ENCODE measurements at regions not wholly inside any gene's neighbourhood (a gene's known extent, or its start where the extent isn't known, plus 50 kb on each side); places are given as distances from the start of the nearest gene placed in this dataset.

- DNase-seq: no peak
- ChIA-PET POLR2A (no interaction called here), CTCF (no interaction called here)
- no peak overlapping the region for H3K4me3 Mint-ChIP-seq
- peaks cover 4% of the 10 kb centered on the region for H3K27me3 Mint-ChIP-seq
- H3K27ac Mint-ChIP-seq: no peak overlapping the region
- no peaks in the 10 kb centered on the region for H3K36me3 Mint-ChIP-seq (ENCODE audit: low read depth)
- H3K9me3 Mint-ChIP-seq: peaks cover 10% of the 10 kb centered on the region
- no peaks in the 10 kb centered on the region for H3K4me1 Mint-ChIP-seq
These were observed 74.2 kb upstream of the RNU6-1 start for GRCh38 chr15:67914028-67914427.

- ChIA-PET POLR2A (no interaction called here), CTCF (no interaction called here)
These were observed 75.0 kb upstream of the RNU6-1 start for GRCh38 chr15:67914537-67915460.

GRCh38 chr15:67915461-67916374, 75.9 kb upstream of the RNU6-1 start:
- Mint-ChIP-seq H3K9me3 (peaks cover 7% of the 10 kb centered on the region), H3K27me3 (peaks cover 4% of the 10 kb centered on the region), H3K27ac (no peak overlapping the region), H3K36me3 (ENCODE audit: low read depth) (no peaks in the 10 kb centered on the region), H3K4me3 (no peak overlapping the region), H3K4me1 (no peaks in the 10 kb centered on the region)
- no peak for DNase-seq
- ChIA-PET CTCF (no interaction called here), POLR2A (no interaction called here)

More at GRCh38 chr15:67914537-67915460, 75.0 kb upstream of the RNU6-1 start:
- H3K4me1 Mint-ChIP-seq: no peaks in the 10 kb centered on the region
- peaks cover 4% of the 10 kb centered on the region for H3K27me3 Mint-ChIP-seq
- no peak for DNase-seq
- peaks cover 8% of the 10 kb centered on the region for H3K9me3 Mint-ChIP-seq
- H3K36me3 Mint-ChIP-seq (ENCODE audit: low read depth): no peaks in the 10 kb centered on the region
- no peak overlapping the region for H3K4me3 Mint-ChIP-seq
- no peak overlapping the region for H3K27ac Mint-ChIP-seq

GRCh38 chr15:67916565-67916964, 76.7 kb upstream of the RNU6-1 start:
- Mint-ChIP-seq H3K9me3 (peaks cover 9% of the 10 kb centered on the region), H3K27me3 (peaks cover 4% of the 10 kb centered on the region), H3K36me3 (ENCODE audit: low read depth) (no peaks in the 10 kb centered on the region), H3K4me1 (no peaks in the 10 kb centered on the region), H3K27ac (no peak overlapping the region), H3K4me3 (no peak overlapping the region)
- no peak for DNase-seq
- ChIA-PET POLR2A (no interaction called here), CTCF (no interaction called here)

GRCh38 chr15:67917037-67917436, 77.2 kb upstream of the RNU6-1 start:
- no peaks in the 10 kb centered on the region for H3K36me3 Mint-ChIP-seq (ENCODE audit: low read depth)
- DNase-seq: no peak
- peaks cover 9% of the 10 kb centered on the region for H3K9me3 Mint-ChIP-seq
- no peak overlapping the region for H3K4me3 Mint-ChIP-seq
- peaks cover 4% of the 10 kb centered on the region for H3K27me3 Mint-ChIP-seq
- no peaks in the 10 kb centered on the region for H3K4me1 Mint-ChIP-seq
- ChIA-PET POLR2A (no interaction called here), CTCF (no interaction called here)
- H3K27ac Mint-ChIP-seq: no peak overlapping the region

GRCh38 chr15:67917636-67918035, 77.8 kb upstream of the RNU6-1 start:
- CTCF ChIA-PET: no interaction called here
- Mint-ChIP-seq H3K36me3 (ENCODE audit: low read depth) (no peaks in the 10 kb centered on the region), H3K27me3 (peaks cover 4% of the 10 kb centered on the region), H3K27ac (no peak overlapping the region), H3K4me3 (no peak overlapping the region), H3K9me3 (peaks cover 9% of the 10 kb centered on the region), H3K4me1 (no peaks in the 10 kb centered on the region)
- POLR2A ChIA-PET: no interaction called here
- no peak for DNase-seq

GRCh38 chr15:67918205-67918861, 78.5 kb upstream of the RNU6-1 start:
- peaks cover 4% of the 10 kb centered on the region for H3K27me3 Mint-ChIP-seq
- H3K4me1 Mint-ChIP-seq: no peaks in the 10 kb centered on the region
- H3K9me3 Mint-ChIP-seq: peaks cover 9% of the 10 kb centered on the region
- H3K36me3 Mint-ChIP-seq (ENCODE audit: low read depth): no peaks in the 10 kb centered on the region
- H3K4me3 Mint-ChIP-seq: no peak overlapping the region
- ChIA-PET CTCF (no interaction called here), POLR2A (no interaction called here)
- DNase-seq: no peak
- no peak overlapping the region for H3K27ac Mint-ChIP-seq

GRCh38 chr15:67920524-67921240, 80.8 kb upstream of the RNU6-1 start:
- ChIA-PET CTCF (no interaction called here), POLR2A (no interaction called here)
- Mint-ChIP-seq H3K4me3 (no peak overlapping the region), H3K27ac (no peak overlapping the region), H3K27me3 (peaks cover 2% of the 10 kb centered on the region), H3K36me3 (ENCODE audit: low read depth) (no peaks in the 10 kb centered on the region), H3K9me3 (peaks cover 11% of the 10 kb centered on the region), H3K4me1 (no peaks in the 10 kb centered on the region)
- no peak for DNase-seq

- Mint-ChIP-seq H3K27ac (no peak overlapping the region), H3K4me3 (no peak overlapping the region)
- POLR2A ChIA-PET: no interaction called here
These were observed 82.3 kb upstream of the RNU6-1 start for GRCh38 chr15:67922106-67922675.

GRCh38 chr15:67922971-67923945, 83.4 kb upstream of the RNU6-1 start:
- Mint-ChIP-seq H3K4me3 (no peak overlapping the region), H3K27me3 (peaks cover 2% of the 10 kb centered on the region), H3K36me3 (ENCODE audit: low read depth) (no peaks in the 10 kb centered on the region), H3K4me1 (no peaks in the 10 kb centered on the region), H3K27ac (no peak overlapping the region), H3K9me3 (peaks cover 11% of the 10 kb centered on the region)
- POLR2A ChIA-PET: no interaction called here
- CTCF ChIA-PET: no interaction called here
- DNase-seq: no peak

More at GRCh38 chr15:67922106-67922675, 82.3 kb upstream of the RNU6-1 start:
- CTCF ChIA-PET: no interaction called here
- H3K4me1 Mint-ChIP-seq: no peaks in the 10 kb centered on the region
- H3K9me3 Mint-ChIP-seq: peaks cover 11% of the 10 kb centered on the region
- no peak for DNase-seq
- H3K36me3 Mint-ChIP-seq (ENCODE audit: low read depth): no peaks in the 10 kb centered on the region
- peaks cover 2% of the 10 kb centered on the region for H3K27me3 Mint-ChIP-seq

- no peaks in the 10 kb centered on the region for H3K4me1 Mint-ChIP-seq
- ChIA-PET POLR2A (no interaction called here), CTCF (no interaction called here)
- no peak overlapping the region for H3K4me3 Mint-ChIP-seq
- no peak overlapping the region for H3K27ac Mint-ChIP-seq
- no peaks in the 10 kb centered on the region for H3K36me3 Mint-ChIP-seq (ENCODE audit: low read depth)
- no peak for DNase-seq
- H3K27me3 Mint-ChIP-seq: no peaks in the 10 kb centered on the region
- H3K9me3 Mint-ChIP-seq: peaks cover 7% of the 10 kb centered on the region
These were observed 84.6 kb upstream of the RNU6-1 start for GRCh38 chr15:67924359-67924974.
